BLaER1 treated with 17β-estradiol and CSF1 and Interleukin-3, amounts not matched to agents 10 nM and 100 nM (cell line): ENCODE measurements at regions not wholly inside any gene's neighbourhood (a gene's known extent, or its start where the extent isn't known, plus 50 kb on each side); places are given as distances from the start of the nearest gene placed in this dataset.
A peak's percentile ranks its signal among the peaks of the same experiment; 100 is the strongest.

Experiments
- H3K27ac ChIP-seq, 11 experiments: shearing (Covaris generic); formaldehyde crosslinking; 2 replicates each; pipeline ENCODE4 v1.8.1; 2022
- H3K27me3 ChIP-seq, 11 experiments: shearing (Covaris generic); formaldehyde crosslinking; 2 replicates each; pipeline ENCODE4 v1.8.1; 2022
- H3K36me3 ChIP-seq, 11 experiments: shearing (Covaris generic); formaldehyde crosslinking; 2 replicates each; pipeline ENCODE4 v1.8.1; 2022
- H3K4me1 ChIP-seq, 10 experiments: shearing (Covaris generic); formaldehyde crosslinking; 2 replicates each; pipeline ENCODE4 v1.8.1; 2022
- H3K4me2 ChIP-seq, 11 experiments: shearing (Covaris generic); formaldehyde crosslinking; 2 replicates each; pipeline ENCODE4 v1.8.1; 2022
- H3K4me3 ChIP-seq, 10 experiments: shearing (Covaris generic); formaldehyde crosslinking; 2 replicates each; pipeline ENCODE4 v1.8.1; 2022
- H3K9ac ChIP-seq, 11 experiments: shearing (Covaris generic); formaldehyde crosslinking; 2 replicates each; pipeline ENCODE4 v1.8.1; 2022
- H3K9me3 ChIP-seq, 11 experiments: shearing (Covaris generic); formaldehyde crosslinking; replicated peaks in 1 of 11; 2 replicates each; pipeline ENCODE4 v1.8.1; 2022
- H4K20me1 ChIP-seq, 11 experiments: shearing (Covaris generic); formaldehyde crosslinking; 2 replicates each; pipeline ENCODE4 v1.8.1; 2022
- Cebpa-rat ChIP-seq, 11 experiments: shearing (Covaris generic); IDR thresholded peaks; 2 replicates each; pipeline ENCODE4 v1.8.1; 2022

GRCh38 chr14:75366963-75367362 is 60.9 kb upstream of the JDP2 start:
- no peak overlapping the region for H3K4me3 ChIP-seq
- peaks cover 4 to 23% (median 6%) of the 10 kb centered on the region in 10 experiments for H3K4me1 ChIP-seq
- TF ChIP-seq Cebpa-rat (IDR thresholded peaks at IDR 0.05), result no peak
- H3K36me3 ChIP-seq, result no peaks in the 10 kb centered on the region
- H3K9me3 ChIP-seq, result no peaks in the 10 kb centered on the region; a peak in 1 of 22 replicates
- no peak overlapping the region for H3K4me2 ChIP-seq
- H4K20me1 ChIP-seq, result no peaks in the 10 kb centered on the region
- H3K9ac ChIP-seq, result no peak overlapping the region
- no peak overlapping the region for H3K27ac ChIP-seq
- H3K27me3 ChIP-seq, result no peaks in the 10 kb centered on the region

- TF ChIP-seq Cebpa-rat (IDR thresholded peaks at IDR 0.05), result no peak
Measured at GRCh38 chr14:75368333-75368732, 59.5 kb upstream of the JDP2 start.

GRCh38 chr14:75369506-75369905 is 58.3 kb upstream of the JDP2 start:
- H3K36me3 ChIP-seq, result no peaks in the 10 kb centered on the region
- TF ChIP-seq Cebpa-rat (IDR thresholded peaks at IDR 0.05), result no peak

More at GRCh38 chr14:75368333-75368732, 59.5 kb upstream of the JDP2 start:
- H3K4me1 ChIP-seq, result peaks cover 0 to 31% (median 0%) of the 10 kb centered on the region in 10 experiments; a peak in 6 of 20 replicates
- no peak overlapping the region for H3K4me2 ChIP-seq
- no peak overlapping the region for H3K4me3 ChIP-seq
- H3K9me3 ChIP-seq, result no peaks in the 10 kb centered on the region; a peak in 1 of 22 replicates
- no peak overlapping the region for H3K9ac ChIP-seq
- H3K27me3 ChIP-seq, result no peaks in the 10 kb centered on the region
- no peak overlapping the region for H3K27ac ChIP-seq
- H4K20me1 ChIP-seq, result no peaks in the 10 kb centered on the region
- H3K36me3 ChIP-seq, result no peaks in the 10 kb centered on the region

GRCh38 chr14:75370416-75371205 is 57.2 kb upstream of the JDP2 start:
- 0 out of 22 replicates have a peak overlapping the region, but pooled peaks of 1 of the 11 experiments have one; percentile 3 for H3K27ac ChIP-seq
- H3K4me3 ChIP-seq, result no peak overlapping the region
- H3K27me3 ChIP-seq, result no peaks in the 10 kb centered on the region
- TF ChIP-seq Cebpa-rat (IDR thresholded peaks at IDR 0.05), result no peak
- no peaks in the 10 kb centered on the region for H3K36me3 ChIP-seq
- peaks cover 0 to 31% (median 0%) of the 10 kb centered on the region in 10 experiments; a peak in 6 of 20 replicates for H3K4me1 ChIP-seq
- H4K20me1 ChIP-seq, result no peaks in the 10 kb centered on the region
- H3K9me3 ChIP-seq, result no peaks in the 10 kb centered on the region; a peak in 1 of 22 replicates
- H3K4me2 ChIP-seq, result peak overlapping the region in 3 of 11 experiments; percentile 6 to 74 (median 68); a peak in 5 of 22 replicates
- H3K9ac ChIP-seq, result no peak overlapping the region

More at GRCh38 chr14:75369506-75369905, 58.3 kb upstream of the JDP2 start:
- no peaks in the 10 kb centered on the region for H3K27me3 ChIP-seq
- H3K4me2 ChIP-seq, result peak overlapping the region in 2 of 11 experiments; percentile 68 to 74; a peak in 3 of 22 replicates
- peaks cover 0 to 31% (median 0%) of the 10 kb centered on the region in 10 experiments; a peak in 6 of 20 replicates for H3K4me1 ChIP-seq
- no peak overlapping the region for H3K4me3 ChIP-seq
- no peaks in the 10 kb centered on the region for H4K20me1 ChIP-seq
- H3K9ac ChIP-seq, result no peak overlapping the region
- no peak overlapping the region for H3K27ac ChIP-seq
- no peaks in the 10 kb centered on the region; a peak in 1 of 22 replicates for H3K9me3 ChIP-seq

GRCh38 chr14:75371297-75371696 is 56.5 kb upstream of the JDP2 start:
- H3K27me3 ChIP-seq, result no peaks in the 10 kb centered on the region
- H3K4me3 ChIP-seq, result no peak overlapping the region
- H3K9ac ChIP-seq, result no peak overlapping the region
- no peaks in the 10 kb centered on the region for H3K36me3 ChIP-seq
- H3K4me2 ChIP-seq, result no peak overlapping the region
- H3K9me3 ChIP-seq, result no peaks in the 10 kb centered on the region; a peak in 1 of 22 replicates
- peaks cover 0 to 31% (median 0%) of the 10 kb centered on the region in 10 experiments; a peak in 6 of 20 replicates for H3K4me1 ChIP-seq
- TF ChIP-seq Cebpa-rat (IDR thresholded peaks at IDR 0.05), result no peak
- no peak overlapping the region for H3K27ac ChIP-seq
- H4K20me1 ChIP-seq, result no peaks in the 10 kb centered on the region

- Histone ChIP-seq H3K27ac (no peak overlapping the region), H4K20me1 (no peaks in the 10 kb centered on the region)
- no peak for TF ChIP-seq Cebpa-rat (IDR thresholded peaks at IDR 0.05)
Measured at GRCh38 chr14:75372260-75372659, 55.6 kb upstream of the JDP2 start.

GRCh38 chr14:75373133-75373532 is 54.7 kb upstream of the JDP2 start:
- TF ChIP-seq Cebpa-rat (IDR thresholded peaks at IDR 0.05), result no peak
- Histone ChIP-seq H3K27me3 (no peaks in the 10 kb centered on the region), H3K9ac (no peak overlapping the region), H3K27ac (no peak overlapping the region), H3K4me3 (no peak overlapping the region), H3K9me3 (no peaks in the 10 kb centered on the region; a peak in 1 of 22 replicates), H3K4me2 (peak overlapping the region in 2 of 11 experiments; percentile 14 to 41; a peak in 1 of 22 replicates), H4K20me1 (no peaks in the 10 kb centered on the region), H3K36me3 (no peaks in the 10 kb centered on the region), H3K4me1 (peaks cover 0 to 31% (median 0%) of the 10 kb centered on the region in 10 experiments; a peak in 6 of 20 replicates)

More at GRCh38 chr14:75372260-75372659, 55.6 kb upstream of the JDP2 start:
- Histone ChIP-seq H3K36me3 (no peaks in the 10 kb centered on the region), H3K9me3 (no peaks in the 10 kb centered on the region; a peak in 1 of 22 replicates), H3K4me1 (peaks cover 0 to 31% (median 0%) of the 10 kb centered on the region in 10 experiments; a peak in 6 of 20 replicates), H3K9ac (no peak overlapping the region), H3K27me3 (no peaks in the 10 kb centered on the region), H3K4me3 (no peak overlapping the region), H3K4me2 (peak overlapping the region in 2 of 11 experiments; percentile 14 to 41; a peak in 3 of 22 replicates)

GRCh38 chr14:75373616-75374015 is 54.2 kb upstream of the JDP2 start:
- TF ChIP-seq Cebpa-rat (IDR thresholded peaks at IDR 0.05), result no peak
- Histone ChIP-seq H3K27ac (no peak overlapping the region), H3K9me3 (no peaks in the 10 kb centered on the region; a peak in 1 of 22 replicates), H3K36me3 (no peaks in the 10 kb centered on the region), H3K4me2 (no peak overlapping the region), H4K20me1 (no peaks in the 10 kb centered on the region), H3K27me3 (no peaks in the 10 kb centered on the region), H3K4me3 (no peak overlapping the region), H3K9ac (no peak overlapping the region), H3K4me1 (peaks cover 0 to 31% (median 0%) of the 10 kb centered on the region in 10 experiments; a peak in 6 of 20 replicates)

GRCh38 chr14:75374911-75375310 is 52.9 kb upstream of the JDP2 start:
- Histone ChIP-seq H3K36me3 (no peaks in the 10 kb centered on the region), H3K4me3 (no peak overlapping the region), H3K9ac (no peak overlapping the region), H3K4me2 (no peak overlapping the region), H3K27ac (no peak overlapping the region), H4K20me1 (no peaks in the 10 kb centered on the region), H3K9me3 (no peaks in the 10 kb centered on the region), H3K27me3 (no peaks in the 10 kb centered on the region), H3K4me1 (peaks cover 0 to 25% (median 0%) of the 10 kb centered on the region in 10 experiments; a peak in 6 of 20 replicates)
- no peak for TF ChIP-seq Cebpa-rat (IDR thresholded peaks at IDR 0.05)
